ENCODE measurements at regions not wholly inside any gene's neighbourhood (a gene's known extent, or its start where the extent isn't known, plus 50 kb on each side); places are given as distances from the start of the nearest gene placed in this dataset.

DNA sequence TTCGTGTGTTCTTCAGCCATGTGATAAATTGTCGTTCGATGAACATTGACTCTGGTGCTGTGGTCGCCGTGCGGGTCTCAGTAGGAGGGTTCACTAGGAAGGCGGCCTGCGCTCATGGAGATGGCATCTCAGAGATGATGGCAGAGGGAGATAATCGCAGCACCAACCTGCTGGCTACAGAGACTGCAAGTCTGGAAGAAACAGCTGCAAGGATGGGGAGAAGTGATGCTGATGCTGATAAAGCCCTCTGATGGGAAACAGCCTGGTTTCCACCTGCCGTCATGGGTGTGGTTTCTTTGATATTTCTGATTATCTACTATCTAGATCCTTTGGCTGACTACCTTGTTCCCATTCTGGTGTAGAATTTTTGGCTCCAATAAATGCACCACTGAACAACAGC, 130.5 kb upstream of the ANKRD30A start:
- Histone ChIP-seq H3K27ac (ENCODE audit: low read length) (no peak overlapping the region), H3K4me3 (ENCODE audit: low read length) (no peak overlapping the region), H3K9me3 (ENCODE audit: control insufficient read depth, low read length) (no peaks in the 10 kb centered on the region), H3K4me1 (ENCODE audit: control insufficient read depth, insufficient read depth, low read length) (no peaks in the 10 kb centered on the region), H3K27me3 (ENCODE audit: control insufficient read depth, insufficient read depth) (no peaks in the 10 kb centered on the region)
- ATAC-seq (no peak), DNase-seq (no peak)
- intact Hi-C loops (cut with DNase I) = no loop called here
- 87% methylated on average over 10 of the region's 10 CpGs for WGBS

- no peak overlapping the region for H3K27ac ChIP-seq (ENCODE audit: low read length)
- peak in 1 of 3 donors; percentile 37 for DNase-seq
- no peak for ATAC-seq
- no peaks in the 10 kb centered on the region for H3K9me3 ChIP-seq (ENCODE audit: control insufficient read depth, low read length)
- intact Hi-C loops (cut with DNase I) = no loop called here
- H3K4me3 ChIP-seq (ENCODE audit: low read length) = no peak overlapping the region
- no peaks in the 10 kb centered on the region for H3K27me3 ChIP-seq (ENCODE audit: control insufficient read depth, insufficient read depth)
- H3K4me1 ChIP-seq (ENCODE audit: control insufficient read depth, insufficient read depth, low read length) = no peaks in the 10 kb centered on the region
- WGBS = 90% methylated on average over 12 of the region's 12 CpGs
Measured at GRCh38 chr10:36989233-36989632, 136.2 kb upstream of the ANKRD30A start.

DNA sequence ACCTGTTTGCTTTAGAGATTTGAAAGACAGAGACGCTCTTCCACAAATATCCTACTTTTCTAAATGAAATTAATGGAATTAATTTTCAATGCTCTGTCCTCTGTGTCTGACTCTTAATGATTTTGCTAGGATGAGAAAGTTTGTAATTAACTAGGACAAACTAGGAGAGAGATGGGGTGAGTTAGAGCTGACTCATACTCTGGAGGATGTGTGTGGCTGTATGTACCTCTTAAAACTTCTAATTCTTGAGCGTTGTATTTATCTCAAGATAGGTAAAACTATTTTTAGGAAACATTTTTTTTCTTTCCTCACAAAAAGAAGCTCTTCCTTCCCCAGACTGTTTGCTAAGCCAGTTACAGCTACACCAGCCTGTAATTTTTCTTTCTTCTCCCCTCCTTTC, 178.8 kb upstream of the ANKRD30A start:
- Histone ChIP-seq H3K4me3 (ENCODE audit: low read length) (no peak overlapping the region), H3K27me3 (ENCODE audit: control insufficient read depth, insufficient read depth) (no peaks in the 10 kb centered on the region), H3K27ac (ENCODE audit: low read length) (no peak overlapping the region), H3K9me3 (ENCODE audit: control insufficient read depth, low read length) (no peaks in the 10 kb centered on the region), H3K4me1 (ENCODE audit: control insufficient read depth, insufficient read depth, low read length) (no peaks in the 10 kb centered on the region)
- 58% methylated on average over 2 of the region's 2 CpGs for WGBS
- intact Hi-C loops (cut with DNase I) = no loop called here
- no peak for ATAC-seq
- DNase-seq = no peak

DNA sequence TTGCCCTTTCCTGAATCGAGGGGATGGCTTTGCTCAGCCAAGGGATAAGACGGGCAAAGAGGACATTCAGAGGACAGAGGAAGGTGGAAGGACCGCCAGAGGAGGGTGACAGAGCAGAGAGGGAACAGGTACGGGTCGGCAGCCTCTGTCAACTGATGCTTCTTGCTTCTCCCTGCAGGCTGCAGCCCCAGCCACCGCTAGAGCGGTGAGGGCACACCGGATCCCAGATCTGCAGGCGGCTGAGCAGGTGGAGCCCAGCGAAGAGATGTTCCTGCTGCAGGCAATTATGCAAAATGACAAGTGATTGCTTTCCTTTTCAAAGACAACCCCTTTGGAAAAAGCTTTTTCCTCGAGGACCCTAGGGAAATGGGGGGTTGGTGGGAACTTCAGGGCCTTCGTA, 181.9 kb upstream of the ANKRD30A start:
- intact Hi-C loops (cut with DNase I) = no loop called here
- Histone ChIP-seq H3K27me3 (ENCODE audit: control insufficient read depth, insufficient read depth) (no peaks in the 10 kb centered on the region), H3K27ac (ENCODE audit: low read length) (no peak overlapping the region), H3K4me1 (ENCODE audit: control insufficient read depth, insufficient read depth, low read length) (no peaks in the 10 kb centered on the region), H3K4me3 (ENCODE audit: low read length) (no peak overlapping the region), H3K9me3 (ENCODE audit: control insufficient read depth, low read length) (no peaks in the 10 kb centered on the region)
- 70% methylated on average over 12 of the region's 12 CpGs for WGBS
- no peak for ATAC-seq
- DNase-seq = peak in 1 of 3 donors; percentile 10

DNA sequence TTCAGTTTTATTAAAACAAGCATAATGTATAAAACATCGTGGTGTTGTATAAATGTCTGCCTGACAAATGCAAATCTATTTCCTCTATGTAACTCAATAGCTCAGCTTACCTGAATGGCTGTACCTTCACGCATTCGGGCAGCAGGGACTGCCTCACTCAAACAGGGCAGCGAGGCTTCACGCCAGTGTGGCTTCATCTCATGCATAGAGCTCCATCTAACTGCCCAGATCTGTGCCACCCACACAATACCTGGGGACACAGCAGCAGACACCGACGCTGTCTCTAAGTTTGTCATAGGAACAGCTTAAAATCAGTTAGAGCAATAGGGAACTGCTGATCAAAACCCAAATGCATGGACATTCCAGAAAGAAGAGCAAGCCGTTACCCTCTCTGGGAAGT, 182.8 kb upstream of the ANKRD30A start:
- Histone ChIP-seq H3K27me3 (ENCODE audit: control insufficient read depth, insufficient read depth) (no peaks in the 10 kb centered on the region), H3K4me1 (ENCODE audit: control insufficient read depth, insufficient read depth, low read length) (no peaks in the 10 kb centered on the region), H3K9me3 (ENCODE audit: control insufficient read depth, low read length) (no peaks in the 10 kb centered on the region), H3K27ac (ENCODE audit: low read length) (no peak overlapping the region), H3K4me3 (ENCODE audit: low read length) (no peak overlapping the region)
- ATAC-seq (no peak), DNase-seq (no peak)
- WGBS = 87% methylated on average over 8 of the region's 8 CpGs
- intact Hi-C loops (cut with DNase I) = no loop called here

GRCh38 chr10:36903040-36903439, 222.4 kb upstream of the ANKRD30A start:
- Histone ChIP-seq H3K9me3 (ENCODE audit: control insufficient read depth, low read length) (no peaks in the 10 kb centered on the region), H3K4me3 (ENCODE audit: low read length) (no peak overlapping the region), H3K27me3 (ENCODE audit: control insufficient read depth, insufficient read depth) (no peaks in the 10 kb centered on the region), H3K27ac (ENCODE audit: low read length) (no peak overlapping the region), H3K4me1 (ENCODE audit: control insufficient read depth, insufficient read depth, low read length) (no peaks in the 10 kb centered on the region)
- WGBS = 88% methylated on average over 2 of the region's 2 CpGs
- DNase-seq (no peak), ATAC-seq (no peak)
- intact Hi-C loops (cut with DNase I) = no loop called here

GRCh38 chr10:36899652-36900051, 225.7 kb upstream of the ANKRD30A start:
- Histone ChIP-seq H3K27me3 (ENCODE audit: control insufficient read depth, insufficient read depth) (no peaks in the 10 kb centered on the region), H3K4me1 (ENCODE audit: control insufficient read depth, insufficient read depth, low read length) (no peaks in the 10 kb centered on the region), H3K27ac (ENCODE audit: low read length) (no peak overlapping the region), H3K9me3 (ENCODE audit: control insufficient read depth, low read length) (no peaks in the 10 kb centered on the region), H3K4me3 (ENCODE audit: low read length) (no peak overlapping the region)
- ATAC-seq = no peak
- DNase-seq = no peak
- intact Hi-C loops (cut with DNase I) = no loop called here
- 76% methylated on average over 5 of the region's 5 CpGs for WGBS

DNA sequence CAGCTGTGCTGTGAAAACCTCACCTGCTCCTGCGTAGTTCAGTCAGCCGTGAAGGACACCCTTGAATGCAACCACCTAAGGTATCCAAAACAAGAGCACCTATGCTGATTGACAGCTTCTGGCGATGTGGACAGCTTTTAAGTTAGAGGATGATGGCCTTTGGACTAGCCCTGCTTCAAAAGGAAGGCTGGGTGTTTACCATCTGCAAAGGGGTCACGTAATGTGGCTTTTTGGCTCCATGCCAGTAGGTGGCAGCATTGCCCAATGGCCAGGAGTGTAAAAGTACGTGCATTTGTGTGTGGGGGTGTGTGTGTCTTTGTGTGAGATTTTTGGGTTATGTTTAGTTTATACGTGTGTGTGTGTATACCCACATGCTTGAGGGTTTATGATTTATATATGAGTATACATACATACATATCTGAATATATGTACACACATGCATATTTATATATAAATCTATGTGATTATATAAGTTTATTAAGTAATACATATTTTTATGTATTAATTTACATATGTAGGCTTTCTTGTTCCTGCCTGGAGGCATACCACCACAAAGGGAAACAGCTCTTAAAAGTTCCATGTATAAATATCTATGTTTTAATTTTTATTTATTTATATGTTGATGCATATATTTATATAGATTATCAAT, 236.3 kb upstream of the ANKRD30A start:
- H3K27ac ChIP-seq (ENCODE audit: low read length) = no peak overlapping the region
- no peaks in the 10 kb centered on the region for H3K27me3 ChIP-seq (ENCODE audit: control insufficient read depth, insufficient read depth)
- DNase-seq (no peak), ATAC-seq (no peak)
- no peaks in the 10 kb centered on the region for H3K9me3 ChIP-seq (ENCODE audit: control insufficient read depth, low read length)
- H3K4me3 ChIP-seq (ENCODE audit: low read length) = no peak overlapping the region
- intact Hi-C loops (cut with DNase I) = loop anchor here in 2 of 4 donors (10.0 kb wide), 1 partner anchor 1254 kb away; no protein-coding TSS in a partner anchor
- WGBS = 49% methylated on average over 6 of the region's 6 CpGs
- H3K4me1 ChIP-seq (ENCODE audit: control insufficient read depth, insufficient read depth, low read length) = peaks cover 3% of the 10 kb centered on the region

- ATAC-seq (peak in 1 of 2 donors; percentile 16), DNase-seq (no peak)
- peaks cover 3% of the 10 kb centered on the region for H3K4me1 ChIP-seq (ENCODE audit: control insufficient read depth, insufficient read depth, low read length)
- intact Hi-C loops (cut with DNase I) = loop anchor here in 2 of 4 donors (10.0 kb wide), 1 partner anchor 1252 kb away; no protein-coding TSS in a partner anchor
- H3K27me3 ChIP-seq (ENCODE audit: control insufficient read depth, insufficient read depth) = no peaks in the 10 kb centered on the region
- WGBS = 71% methylated on average over 8 of the region's 8 CpGs
- no peaks in the 10 kb centered on the region for H3K9me3 ChIP-seq (ENCODE audit: control insufficient read depth, low read length)
- H3K27ac ChIP-seq (ENCODE audit: low read length) = no peak overlapping the region
- H3K4me3 ChIP-seq (ENCODE audit: low read length) = no peak overlapping the region
Measured at GRCh38 chr10:36886303-36886891, 239.0 kb upstream of the ANKRD30A start.

DNA sequence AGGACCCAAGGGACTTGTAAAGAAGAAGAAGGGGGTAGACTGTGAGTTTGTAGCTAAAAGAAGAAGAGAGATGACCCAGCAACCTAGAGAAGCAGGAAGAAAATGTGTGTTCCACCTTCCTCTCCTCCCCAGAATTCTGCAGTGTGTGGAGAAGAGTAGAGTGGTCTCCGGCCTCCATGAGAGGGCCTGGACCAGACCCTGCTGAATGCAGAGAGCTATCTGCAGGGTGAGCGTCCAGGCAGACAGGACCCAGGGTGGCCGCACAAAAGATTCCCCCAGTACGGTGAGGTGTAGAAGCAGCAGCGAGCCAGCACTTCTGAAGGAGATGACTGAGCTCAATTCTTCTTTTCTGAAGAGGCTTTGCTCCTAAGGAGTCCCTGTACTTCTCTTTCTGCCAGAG, 239.7 kb upstream of the ANKRD30A start:
- peak in 1 of 2 donors; percentile 20 for ATAC-seq
- intact Hi-C loops (cut with DNase I) = loop anchor here in 2 of 4 donors (10.0 kb wide), 1 partner anchor 1251 kb away; no protein-coding TSS in a partner anchor
- no peak for DNase-seq
- no peak overlapping the region for H3K4me3 ChIP-seq (ENCODE audit: low read length)
- peaks cover 3% of the 10 kb centered on the region for H3K4me1 ChIP-seq (ENCODE audit: control insufficient read depth, insufficient read depth, low read length)
- no peaks in the 10 kb centered on the region for H3K27me3 ChIP-seq (ENCODE audit: control insufficient read depth, insufficient read depth)
- H3K9me3 ChIP-seq (ENCODE audit: control insufficient read depth, low read length) = no peaks in the 10 kb centered on the region
- H3K27ac ChIP-seq (ENCODE audit: low read length) = no peak overlapping the region
- WGBS = 93% methylated on average over 5 of the region's 5 CpGs

GRCh38 chr10:36882781-36883180, 242.6 kb upstream of the ANKRD30A start:
- ATAC-seq (no peak), DNase-seq (no peak)
- Histone ChIP-seq H3K27me3 (ENCODE audit: control insufficient read depth, insufficient read depth) (no peaks in the 10 kb centered on the region), H3K4me1 (ENCODE audit: control insufficient read depth, insufficient read depth, low read length) (peaks cover 3% of the 10 kb centered on the region), H3K27ac (ENCODE audit: low read length) (no peak overlapping the region), H3K9me3 (ENCODE audit: control insufficient read depth, low read length) (no peaks in the 10 kb centered on the region), H3K4me3 (ENCODE audit: low read length) (no peak overlapping the region)
- WGBS = 79% methylated on average over 3 of the region's 3 CpGs
- intact Hi-C loops (cut with DNase I) = loop anchor here in 2 of 4 donors (10.0 kb wide), 1 partner anchor 1248 kb away; no protein-coding TSS in a partner anchor
